Activated CD4-positive, alpha-beta T cell treated with anti-CD3 and anti-CD28 coated beads, Interleukin-2, Interleukin-6, amounts not matched to agents 100 ng/mL and 50 ng/mL, durations not matched to agents 16 hours and 8 hours (primary cell): ENCODE measurements at regions not wholly inside any gene's neighbourhood (a gene's known extent, or its start where the extent isn't known, plus 50 kb on each side); places are given as distances from the start of the nearest gene placed in this dataset.

Experiments
- DNase-seq: peaks from one replicate; pipeline ENCODE4 v3.0.0-alpha.2; 2020

GRCh38 chr10:111131168-111131799 is 54.5 kb downstream of the ADRA2A start:
- DNase-seq, result no peak

DNA sequence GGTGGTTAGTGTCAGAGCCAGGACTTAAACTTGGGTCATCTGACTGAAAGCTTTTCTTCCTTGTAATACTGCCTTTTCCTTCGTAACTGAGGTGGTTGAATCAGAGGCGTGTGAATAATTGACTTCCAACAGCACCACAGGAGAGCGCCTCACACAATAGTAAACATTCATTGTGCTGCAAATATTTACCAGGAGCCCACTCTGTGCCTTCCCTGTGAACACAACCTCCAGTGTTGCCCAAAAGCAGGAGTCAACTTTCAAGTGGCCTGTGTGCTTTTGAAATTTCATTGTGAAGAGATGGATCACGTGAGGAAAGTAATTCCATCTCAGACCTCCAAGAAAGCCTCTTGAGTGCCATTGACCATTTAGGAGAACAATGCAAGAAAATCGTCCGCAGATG is 60.2 kb downstream of the ADRA2A start:
- no peak for DNase-seq

- no peak for DNase-seq
Observed at GRCh38 chr10:111137587-111137986, 60.8 kb downstream of the ADRA2A start.

DNA sequence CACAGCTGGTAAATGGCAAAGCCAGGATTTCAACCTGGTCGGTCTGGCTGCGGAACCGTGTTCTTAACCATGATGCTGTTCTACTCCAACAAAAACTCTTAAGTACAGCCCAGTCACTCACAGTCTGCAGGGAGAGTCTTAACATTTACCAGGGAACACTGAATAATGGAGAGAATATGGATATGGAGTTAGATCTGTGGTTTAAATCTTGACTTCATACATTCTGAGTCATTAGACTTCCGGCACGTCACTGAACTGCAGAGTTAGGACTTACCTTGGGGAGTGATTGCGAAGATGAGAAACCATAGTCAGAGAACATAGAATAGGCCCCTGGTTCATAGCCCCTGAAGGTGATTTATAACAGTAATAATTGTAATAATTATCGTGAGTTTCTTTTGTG is 61.7 kb downstream of the ADRA2A start:
- no peak for DNase-seq

DNA sequence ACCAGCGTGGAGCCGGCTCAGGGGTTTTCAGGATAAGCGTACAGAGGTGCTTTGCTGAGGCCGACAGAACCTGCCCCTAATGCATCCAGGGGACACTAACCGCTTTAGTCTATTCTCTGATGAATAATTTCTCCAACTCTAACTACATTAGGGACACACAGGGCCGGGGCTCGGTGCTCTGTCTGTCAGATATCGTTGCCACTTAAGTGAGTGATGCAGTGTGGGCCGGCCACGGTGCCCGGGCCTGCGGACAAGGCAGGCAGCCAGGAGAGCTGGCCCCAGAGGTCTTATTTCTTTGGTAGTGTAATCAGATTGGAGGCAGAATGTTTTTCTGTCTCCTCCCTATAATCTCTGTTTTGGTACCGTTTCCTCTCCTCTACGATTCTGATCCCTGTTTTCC is 62.7 kb downstream of the ADRA2A start:
- DNase-seq, result no peak

DNA sequence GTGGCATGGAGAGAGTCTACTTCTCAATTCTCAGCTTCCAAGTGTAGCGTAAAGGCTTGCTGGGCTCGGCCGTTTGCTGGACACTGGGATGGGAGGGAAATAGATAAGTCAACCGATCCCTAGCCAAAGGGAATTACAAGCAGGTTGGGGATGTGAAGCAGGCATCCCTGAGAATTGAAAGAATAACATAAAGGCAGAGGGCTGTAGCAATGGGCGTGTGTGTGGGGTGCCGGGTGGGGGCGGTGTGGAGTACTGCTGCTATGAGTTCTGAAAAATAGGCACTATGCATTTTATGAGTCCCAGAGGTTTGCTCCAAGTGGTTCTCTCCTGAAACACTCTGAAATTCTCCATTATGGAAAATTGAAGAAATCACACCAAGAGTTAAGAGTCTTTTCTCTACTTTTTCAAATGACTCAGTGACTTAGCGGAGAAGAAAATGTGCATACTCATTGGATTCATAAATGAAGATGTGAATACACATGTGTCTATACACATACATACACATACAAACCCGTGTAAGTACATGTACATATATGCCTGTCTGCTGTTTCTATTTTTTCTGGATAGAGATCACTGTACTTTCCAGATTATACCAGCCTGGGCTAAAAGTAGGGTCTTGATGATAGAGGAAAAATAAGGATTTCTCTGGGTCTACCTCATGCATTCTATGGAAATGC is 65.4 kb downstream of the ADRA2A start:
- DNase-seq, result no peak

DNA sequence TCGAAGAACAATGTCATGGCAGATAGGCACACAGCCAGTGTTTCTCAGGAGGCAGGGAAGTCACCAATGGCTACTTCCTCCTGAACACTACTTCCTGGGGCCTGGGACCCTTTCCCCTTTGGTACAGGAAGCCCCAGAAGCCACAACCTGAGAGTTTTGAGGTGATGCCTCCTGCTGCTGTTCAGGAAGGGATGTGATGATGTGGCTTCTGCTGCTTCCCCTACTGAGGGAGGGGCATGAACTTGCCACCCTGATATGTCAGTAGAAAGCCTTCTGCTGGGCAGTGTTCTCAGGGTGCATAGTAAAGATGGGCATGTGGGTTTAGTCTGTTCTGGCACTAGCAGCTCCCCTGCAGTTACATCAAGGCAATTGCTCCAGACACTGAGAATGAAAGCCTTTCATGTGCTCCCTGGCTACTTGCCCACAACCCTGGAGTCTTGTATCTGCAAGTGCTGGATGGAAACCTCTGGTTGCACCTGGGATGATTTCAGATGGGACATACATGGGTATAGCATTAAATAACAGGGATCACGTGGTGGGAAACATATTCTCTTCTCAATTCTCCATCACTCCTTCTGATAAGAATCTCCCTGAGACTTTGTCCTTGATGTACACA is 69.3 kb downstream of the ADRA2A start:
- DNase-seq, result no peak

DNA sequence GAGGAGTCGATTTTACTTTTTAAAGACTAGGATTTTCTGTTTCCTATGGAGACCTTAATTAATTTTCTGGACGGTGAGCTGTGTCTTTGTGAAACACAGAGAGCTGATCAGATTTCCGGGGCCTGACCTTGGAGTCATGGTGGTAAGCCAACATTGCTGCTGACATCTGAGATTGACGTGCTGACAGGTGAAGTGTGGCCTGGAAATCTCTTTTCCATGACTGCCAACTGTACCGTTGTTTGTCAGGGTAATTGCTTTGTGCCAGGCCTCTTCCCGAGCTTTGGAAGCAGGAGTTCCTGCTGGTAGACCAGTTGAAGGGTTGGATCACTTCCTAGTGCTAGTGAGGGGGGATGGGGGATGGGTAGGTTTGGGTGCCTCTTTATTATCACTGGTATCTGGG is 71.2 kb downstream of the ADRA2A start:
- DNase-seq, result no peak

GRCh38 chr10:111148440-111148839 is 71.6 kb downstream of the ADRA2A start:
- no peak for DNase-seq

DNA sequence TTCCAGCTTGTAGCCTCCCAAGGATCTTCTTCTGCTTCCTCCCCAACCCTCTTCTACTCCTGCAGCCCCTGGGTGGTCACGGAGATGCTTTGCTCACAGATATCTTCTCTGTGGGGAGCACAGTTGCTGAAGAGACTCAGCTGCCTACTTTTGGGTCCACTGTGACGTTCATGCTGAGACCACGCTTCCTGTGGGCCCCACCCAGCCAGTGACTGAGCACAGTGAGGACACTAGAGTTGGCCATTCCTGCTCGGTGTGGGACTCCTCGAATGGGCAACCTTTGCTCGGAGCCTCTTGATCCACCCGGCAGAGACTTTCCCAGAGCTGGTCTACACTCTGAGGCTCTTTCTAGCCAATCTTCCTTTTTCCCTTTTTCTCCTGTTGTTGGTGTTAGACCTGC is 73.9 kb downstream of the ADRA2A start:
- DNase-seq, result no peak

DNA sequence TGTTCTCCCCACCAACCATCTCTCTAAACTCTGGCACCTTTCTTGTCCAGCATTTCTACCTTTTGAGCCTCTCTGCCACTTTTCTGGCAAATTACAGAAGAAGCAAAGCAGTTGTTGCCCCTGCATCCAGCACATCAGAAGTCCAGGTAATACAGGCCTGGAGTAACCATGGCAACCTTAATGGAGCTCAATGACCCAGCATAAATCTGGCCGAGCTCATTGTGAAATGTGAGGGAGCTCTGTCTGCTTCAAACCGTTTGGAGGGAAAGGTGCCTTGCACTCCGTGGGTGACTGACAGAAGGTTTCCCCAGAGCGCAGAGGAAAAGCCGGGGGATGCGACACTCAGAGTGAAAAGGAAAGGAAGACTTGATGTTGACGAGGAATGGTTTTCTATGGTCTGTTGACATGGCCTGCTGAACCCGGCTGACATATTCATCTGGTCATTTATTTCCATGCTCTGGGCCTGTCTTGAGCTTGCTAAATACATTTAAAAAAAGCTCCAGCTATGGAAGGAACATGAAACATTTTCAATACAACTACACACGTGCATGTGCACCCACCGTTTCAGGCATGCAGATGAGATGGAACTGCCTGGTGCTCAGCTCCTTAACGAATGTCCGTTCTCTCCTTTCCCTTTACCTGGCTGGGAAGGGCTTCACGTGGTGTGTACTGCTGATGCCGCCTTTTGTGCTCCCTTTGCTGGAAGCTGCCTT is 74.9 kb downstream of the ADRA2A start:
- DNase-seq, result no peak

DNA sequence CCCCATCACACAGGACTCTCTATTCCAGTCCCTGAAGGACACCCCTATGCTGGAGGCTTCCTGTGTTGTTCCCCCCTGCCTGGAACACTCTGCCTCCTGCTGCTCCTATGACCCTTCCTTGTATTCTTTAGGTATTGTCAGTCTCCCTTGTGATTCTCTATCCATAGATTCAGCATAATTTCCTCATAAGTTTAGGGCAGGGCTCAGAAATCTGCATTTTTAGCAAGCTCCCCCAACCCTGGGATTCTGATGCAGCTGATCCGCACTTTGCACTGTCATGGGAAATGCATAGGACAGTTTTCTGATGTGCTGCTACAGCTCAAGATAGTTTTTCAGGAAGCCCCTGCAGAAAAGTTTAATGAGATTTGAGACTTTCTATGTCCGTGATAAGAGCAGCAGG is 79.9 kb downstream of the ADRA2A start:
- no peak for DNase-seq

GRCh38 chr10:111158595-111158994 is 81.8 kb downstream of the ADRA2A start:
- DNase-seq, result no peak

DNA sequence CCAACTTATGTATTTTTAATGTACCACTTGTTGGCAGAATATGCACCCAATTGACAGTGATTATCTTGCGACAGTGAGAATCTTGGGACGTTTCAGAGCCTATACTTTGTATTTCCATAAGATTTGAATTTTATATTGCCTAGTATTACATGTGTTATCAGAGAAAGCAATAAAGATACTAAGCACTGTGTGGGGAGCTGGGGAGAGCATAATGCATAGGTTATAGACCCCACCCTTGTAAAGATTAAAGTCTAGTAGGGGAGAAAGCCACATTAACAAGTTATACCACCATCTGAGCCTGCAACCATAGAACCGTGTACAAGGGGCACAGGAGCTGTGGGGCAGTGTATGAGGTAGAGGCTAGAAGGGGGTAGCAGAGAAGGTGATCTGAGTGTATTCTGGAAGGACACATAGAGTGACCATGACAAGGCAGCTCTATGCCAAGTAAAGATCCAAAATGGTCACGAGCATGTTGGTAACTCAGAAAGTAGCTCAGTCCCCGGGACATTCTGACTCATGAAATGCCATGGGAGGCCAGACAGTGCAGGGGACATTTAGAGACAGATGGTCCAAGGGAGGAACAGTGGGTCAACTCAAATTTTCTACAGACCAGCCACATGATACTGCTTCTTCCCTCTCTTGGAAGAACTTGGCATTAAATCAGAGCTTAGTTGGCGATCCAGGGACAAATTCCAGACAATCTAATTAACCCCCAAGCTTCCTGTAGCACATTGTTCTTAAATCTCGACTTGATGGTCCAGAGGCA is 84.5 kb downstream of the ADRA2A start:
- DNase-seq, result no peak

GRCh38 chr10:111171183-111171582 is 94.4 kb downstream of the ADRA2A start:
- DNase-seq, result no peak

DNA sequence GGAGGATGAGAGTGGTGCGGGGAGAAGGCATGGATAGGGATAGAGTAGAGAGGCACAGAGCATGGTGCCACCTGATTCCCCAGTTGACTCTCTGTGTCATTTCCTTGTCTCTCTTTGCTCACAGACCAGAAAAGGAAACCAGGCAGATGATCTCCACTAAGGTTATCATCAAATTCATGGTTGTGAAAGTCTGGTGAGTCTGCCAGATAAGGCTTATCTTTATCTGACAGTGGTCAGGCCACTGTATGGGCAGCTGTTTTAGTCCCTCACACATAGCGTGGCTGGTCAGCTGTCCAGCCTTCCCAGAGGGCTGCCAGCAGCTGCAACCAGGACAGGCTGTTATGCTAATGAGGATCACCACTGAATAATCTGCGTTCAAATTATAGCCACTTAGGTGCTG is 99.0 kb downstream of the ADRA2A start:
- DNase-seq, result no peak

GRCh38 chr10:111177379-111177778 is 100.5 kb downstream of the ADRA2A start:
- DNase-seq, result no peak

DNA sequence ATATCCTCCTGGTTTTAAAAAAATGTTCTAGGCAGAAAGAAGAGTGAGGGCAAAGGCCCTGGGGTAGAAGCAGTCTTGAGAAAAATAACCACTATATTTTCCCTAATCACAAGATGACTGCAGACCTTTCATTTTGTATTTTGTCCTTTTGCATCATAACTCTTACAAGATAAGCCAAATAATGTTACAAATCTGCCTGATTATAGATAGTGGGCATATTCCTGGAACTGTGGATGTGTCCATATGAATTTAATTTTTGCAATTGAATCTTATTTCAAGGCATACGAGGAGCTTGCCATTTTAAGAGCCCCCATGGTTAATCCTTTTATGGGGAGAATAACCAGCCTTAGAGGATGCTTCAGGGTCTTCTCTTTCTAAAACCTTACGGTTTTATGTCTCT is 102.7 kb downstream of the ADRA2A start:
- no peak for DNase-seq

DNA sequence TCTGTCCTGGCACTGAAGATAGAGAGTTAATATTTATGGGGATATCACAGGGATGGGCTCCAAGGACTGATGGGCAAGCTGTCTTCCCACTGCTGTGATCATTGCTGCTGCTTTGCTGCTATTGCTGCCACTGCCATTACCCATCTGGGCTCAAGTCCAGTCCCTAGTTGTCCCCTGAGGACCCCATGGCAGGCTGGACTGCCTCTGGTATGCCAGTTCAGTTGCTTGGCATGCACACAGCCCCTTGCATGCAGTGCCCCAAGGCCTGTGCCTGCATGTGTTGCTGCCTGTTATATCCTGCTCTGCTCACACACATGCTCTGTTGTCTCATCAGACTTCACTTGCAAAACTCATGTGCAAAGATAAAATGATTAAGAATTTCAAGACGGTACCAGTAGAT is 109.5 kb downstream of the ADRA2A start:
- DNase-seq, result no peak

DNA sequence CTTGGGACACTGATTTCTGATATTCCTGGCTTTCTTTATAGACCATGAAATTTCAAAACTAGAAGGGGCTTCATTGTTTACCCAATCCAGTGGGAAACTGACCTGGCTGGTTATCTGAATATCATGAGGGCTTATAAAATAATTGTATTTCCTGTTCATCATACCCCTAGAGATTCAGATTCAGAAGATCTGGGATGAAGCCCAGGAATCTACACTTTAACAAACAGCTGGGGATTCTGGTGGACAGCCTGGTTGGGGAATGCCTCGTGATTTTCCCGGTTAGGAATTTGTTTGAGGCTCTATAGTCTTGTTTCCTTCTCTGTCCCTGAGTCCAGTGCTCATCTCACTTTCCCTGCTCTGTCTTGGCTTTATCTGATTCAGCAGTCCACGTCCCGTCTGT is 110.3 kb downstream of the ADRA2A start:
- DNase-seq, result no peak

- no peak for DNase-seq
Observed at GRCh38 chr10:111199587-111199986, 122.8 kb downstream of the ADRA2A start.

DNA sequence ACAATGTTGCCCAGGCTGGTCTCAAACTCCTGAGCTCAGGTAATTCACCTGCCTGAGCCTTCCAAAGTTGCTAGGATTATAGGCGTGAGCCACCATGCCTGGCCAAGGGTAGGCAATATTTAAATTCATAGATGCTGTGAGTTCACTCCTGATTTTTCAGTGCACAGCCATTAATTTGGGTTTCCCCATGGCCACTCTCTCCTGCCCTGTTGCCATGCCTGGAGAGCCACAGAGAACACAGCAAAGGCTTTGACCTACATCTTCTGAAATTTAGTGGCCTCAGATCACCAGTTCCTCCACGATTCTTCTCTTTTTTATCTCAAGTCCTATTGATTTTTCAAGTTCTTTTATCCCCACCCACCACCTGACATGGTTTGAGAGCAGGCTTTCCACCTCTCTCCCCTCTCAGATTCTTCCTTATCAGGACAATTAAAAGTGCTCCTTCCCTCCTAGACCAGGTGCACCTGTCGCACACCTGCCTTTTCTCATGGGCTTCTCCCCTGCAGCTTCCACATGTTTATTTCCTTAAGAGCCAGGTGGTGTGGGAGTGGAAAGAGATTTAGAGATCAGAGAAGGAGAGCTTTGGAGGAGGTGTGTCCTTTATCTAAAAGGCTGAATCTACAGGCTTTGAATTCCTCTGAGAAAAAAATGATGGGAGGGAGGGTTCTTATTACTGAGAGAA is 123.8 kb downstream of the ADRA2A start:
- DNase-seq, result no peak

DNA sequence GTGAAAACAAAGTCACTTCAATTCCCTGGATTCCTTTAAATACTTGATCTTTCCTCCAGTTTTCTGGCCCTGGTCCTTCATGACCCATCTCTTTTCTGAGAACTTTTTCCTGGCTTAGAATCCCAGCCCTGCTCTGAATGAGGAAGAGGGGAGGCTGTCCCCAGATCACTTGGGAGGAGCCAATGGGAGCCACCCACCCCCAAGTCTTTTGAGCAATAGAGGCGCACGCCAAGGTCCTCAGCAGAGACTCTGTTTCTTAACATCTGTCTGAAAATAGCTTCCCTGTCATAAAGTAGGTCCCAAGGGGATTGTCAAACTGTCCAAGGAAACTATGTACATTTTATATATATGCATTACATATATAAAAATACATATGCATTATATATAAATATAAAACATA is 126.8 kb downstream of the ADRA2A start:
- no peak for DNase-seq
